ENCODE measurements at regions not wholly inside any gene's neighbourhood (a gene's known extent, or its start where the extent isn't known, plus 50 kb on each side); places are given as distances from the start of the nearest gene placed in this dataset.

GRCh38 chr10:56085406-56086122 lies 275.5 kb downstream of the ZWINT start:
- H3K4me3 ChIP-seq: no peak overlapping the region
- H3K9me3 ChIP-seq: no peaks in the 10 kb centered on the region
- H3K27me3 ChIP-seq (replicated peaks; ENCODE audit: insufficient read depth): no peaks in the 10 kb centered on the region
- H3K27ac ChIP-seq: no peak overlapping the region
- ATAC-seq (ENCODE audit: insufficient number of reproducible peaks, low FRiP score, low read depth) (no peak), DNase-seq (ENCODE audit: low spot score) (no peak)
- no peak for TF ChIP-seq CTCF (IDR thresholded peaks at IDR 0.05)
- no peaks in the 10 kb centered on the region for H3K4me1 ChIP-seq (ENCODE audit: control insufficient read depth in 1 of 2, low read depth in 2 of 2)
- H3K36me3 ChIP-seq: no peaks in the 10 kb centered on the region

- no peaks in the 10 kb centered on the region for H3K9me3 ChIP-seq
- H3K4me3 ChIP-seq: no peak overlapping the region
- no peak for DNase-seq (ENCODE audit: low spot score)
- no peaks in the 10 kb centered on the region for H3K4me1 ChIP-seq (ENCODE audit: control insufficient read depth in 1 of 2, low read depth in 2 of 2)
- H3K27me3 ChIP-seq (replicated peaks; ENCODE audit: insufficient read depth): no peaks in the 10 kb centered on the region
- ATAC-seq (ENCODE audit: insufficient number of reproducible peaks, low FRiP score, low read depth): no peak
- TF ChIP-seq CTCF (IDR thresholded peaks at IDR 0.05): no peak
- H3K36me3 ChIP-seq: no peaks in the 10 kb centered on the region
- H3K27ac ChIP-seq: no peak overlapping the region
Measured at GRCh38 chr10:56082169-56082568, 278.9 kb downstream of the ZWINT start.

- H3K4me3 ChIP-seq: no peak overlapping the region
- no peaks in the 10 kb centered on the region for H3K36me3 ChIP-seq
- H3K4me1 ChIP-seq (ENCODE audit: control insufficient read depth in 1 of 2, low read depth in 2 of 2): no peaks in the 10 kb centered on the region
- H3K9me3 ChIP-seq: peaks cover 3% of the 10 kb centered on the region
- H3K27ac ChIP-seq: no peak overlapping the region
- TF ChIP-seq CTCF (IDR thresholded peaks at IDR 0.05): no peak
- DNase-seq (ENCODE audit: low spot score) (no peak), ATAC-seq (ENCODE audit: insufficient number of reproducible peaks, low FRiP score, low read depth) (no peak)
- no peaks in the 10 kb centered on the region for H3K27me3 ChIP-seq (replicated peaks; ENCODE audit: insufficient read depth)
Measured at GRCh38 chr10:56068473-56069263, 292.4 kb downstream of the ZWINT start.

- no peak for TF ChIP-seq CTCF (IDR thresholded peaks at IDR 0.05)
- no peak for DNase-seq (ENCODE audit: low spot score)
- ATAC-seq (ENCODE audit: insufficient number of reproducible peaks, low FRiP score, low read depth): no peak
- Histone ChIP-seq H3K36me3 (no peaks in the 10 kb centered on the region), H3K27ac (no peak overlapping the region), H3K9me3 (peaks cover 3% of the 10 kb centered on the region), H3K4me1 (ENCODE audit: control insufficient read depth in 1 of 2, low read depth in 2 of 2) (no peaks in the 10 kb centered on the region), H3K4me3 (no peak overlapping the region), H3K27me3 (replicated peaks; ENCODE audit: insufficient read depth) (no peaks in the 10 kb centered on the region)
Measured at GRCh38 chr10:56068040-56068439, 293.0 kb downstream of the ZWINT start.

GRCh38 chr10:56063642-56064041 lies 297.4 kb downstream of the ZWINT start:
- Histone ChIP-seq H3K27ac (no peak overlapping the region), H3K9me3 (peaks cover 3% of the 10 kb centered on the region), H3K27me3 (replicated peaks; ENCODE audit: insufficient read depth) (no peaks in the 10 kb centered on the region), H3K36me3 (no peaks in the 10 kb centered on the region), H3K4me1 (ENCODE audit: control insufficient read depth in 1 of 2, low read depth in 2 of 2) (no peaks in the 10 kb centered on the region), H3K4me3 (no peak overlapping the region)
- DNase-seq (ENCODE audit: low spot score) (no peak), ATAC-seq (ENCODE audit: insufficient number of reproducible peaks, low FRiP score, low read depth) (no peak)
- TF ChIP-seq CTCF (IDR thresholded peaks at IDR 0.05): no peak
